ENCODE measurements at regions not wholly inside any gene's neighbourhood (a gene's known extent, or its start where the extent isn't known, plus 50 kb on each side); places are given as distances from the start of the nearest gene placed in this dataset.
"Not testable (repeated sequence)": the region's sequence is repeated elsewhere in the genome, so short reads cannot be mapped to it uniquely, and the experiment has no call there.

DNA sequence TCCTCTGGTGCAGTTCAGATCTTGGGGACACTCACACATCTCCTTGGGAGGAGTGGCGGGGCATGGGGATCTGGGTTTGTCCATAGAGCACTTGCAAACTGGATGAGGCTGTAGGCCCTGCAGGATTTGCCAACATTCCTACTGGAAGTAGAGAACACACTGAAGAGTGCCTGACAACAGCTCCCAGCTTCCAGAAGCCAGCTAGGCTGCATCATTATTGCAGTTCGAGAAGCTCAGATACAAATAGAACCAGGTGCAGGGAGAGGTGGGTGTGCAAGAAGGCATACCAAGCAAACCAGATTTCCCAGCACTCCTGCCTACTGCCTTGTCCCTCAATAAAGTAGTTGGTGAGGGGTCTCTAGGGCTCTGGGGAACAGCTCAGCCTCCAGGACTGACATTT, 52.5 kb downstream of the RHOB start:
- Mint-ChIP-seq H3K9me3 (no peaks in the 10 kb centered on the region), H3K27me3 (peaks cover 0 to 13% (median 6%) of the 10 kb centered on the region in 5 donors), H3K27ac (no peak overlapping the region), H3K36me3 (no peaks in the 10 kb centered on the region), H3K4me1 (peaks cover 0 to 2% (median under 1%) of the 10 kb centered on the region in 4 donors), H3K4me3 (no peak overlapping the region)
- DNase-seq (no peak), ATAC-seq (no peak)
- POLR2A ChIA-PET, result no interaction called here

GRCh38 chr2:20501974-20502373, 55.1 kb downstream of the RHOB start:
- no peaks in the 10 kb centered on the region for H3K36me3 Mint-ChIP-seq
- H3K4me3 Mint-ChIP-seq, result no peak overlapping the region
- POLR2A ChIA-PET, result no interaction called here
- ATAC-seq (no peak), DNase-seq (no peak)
- H3K9me3 Mint-ChIP-seq, result no peaks in the 10 kb centered on the region
- no peak overlapping the region for H3K27ac Mint-ChIP-seq
- no peaks in the 10 kb centered on the region for H3K4me1 Mint-ChIP-seq
- peaks cover 0 to 13% (median 6%) of the 10 kb centered on the region in 5 donors for H3K27me3 Mint-ChIP-seq

- DNase-seq, POLR2A ChIA-PET, H3K4me1 Mint-ChIP-seq, ATAC-seq, H3K27ac Mint-ChIP-seq, H3K36me3 Mint-ChIP-seq, H3K4me3 Mint-ChIP-seq, H3K9me3 Mint-ChIP-seq: not testable (repeated sequence)
- H3K27me3 Mint-ChIP-seq, result peaks cover 0 to 13% (median 8%) of the 10 kb centered on the region in 5 donors
These were observed 55.6 kb downstream of the RHOB start for GRCh38 chr2:20502496-20502895.

- no peaks in the 10 kb centered on the region for H3K9me3 Mint-ChIP-seq
- peaks cover 0 to 14% (median 8%) of the 10 kb centered on the region in 5 donors for H3K27me3 Mint-ChIP-seq
- H3K4me1 Mint-ChIP-seq, result no peaks in the 10 kb centered on the region
- DNase-seq (no peak), ATAC-seq (no peak)
- no peak overlapping the region for H3K4me3 Mint-ChIP-seq
- POLR2A ChIA-PET, result no interaction called here
- H3K27ac Mint-ChIP-seq, result no peak overlapping the region
- H3K36me3 Mint-ChIP-seq, result no peaks in the 10 kb centered on the region
These were observed 57.3 kb downstream of the RHOB start for GRCh38 chr2:20504174-20504573.

GRCh38 chr2:20506201-20506685, 59.4 kb downstream of the RHOB start:
- ATAC-seq (no peak), DNase-seq (no peak)
- POLR2A ChIA-PET, result no interaction called here
- Mint-ChIP-seq H3K4me3 (no peak overlapping the region), H3K27me3 (peaks cover 0 to 8% (median 2%) of the 10 kb centered on the region in 5 donors), H3K4me1 (no peaks in the 10 kb centered on the region), H3K36me3 (no peaks in the 10 kb centered on the region), H3K27ac (no peak overlapping the region), H3K9me3 (no peaks in the 10 kb centered on the region)

DNA sequence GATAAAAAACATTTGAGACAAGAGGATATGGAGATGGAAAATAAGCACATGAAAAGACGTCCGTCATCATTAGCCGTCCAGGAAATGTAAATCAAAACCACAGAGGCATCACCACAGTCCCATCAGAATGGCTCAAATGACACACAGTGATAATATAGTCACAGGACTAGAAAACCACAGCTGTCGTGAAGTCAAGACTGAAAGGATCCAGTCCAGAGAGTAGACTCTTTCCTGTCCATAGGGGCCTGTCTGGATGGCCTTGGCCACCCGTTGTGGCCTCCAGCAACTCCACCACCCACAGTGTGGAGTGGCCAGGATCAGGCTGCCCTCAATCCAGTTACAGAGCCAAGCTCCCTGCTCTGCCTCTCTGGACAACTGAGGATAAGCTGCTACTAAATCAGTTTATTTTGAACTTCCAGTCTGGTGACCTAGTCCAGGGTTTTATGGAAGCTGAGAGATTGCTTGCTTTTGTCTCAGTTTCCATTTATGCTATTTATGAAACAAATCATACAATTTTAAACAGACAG, 60.4 kb downstream of the RHOB start:
- ATAC-seq (no peak), DNase-seq (no peak)
- Mint-ChIP-seq H3K4me1 (no peaks in the 10 kb centered on the region), H3K27me3 (peaks cover 0 to 8% (median 5%) of the 10 kb centered on the region in 5 donors), H3K36me3 (no peaks in the 10 kb centered on the region), H3K27ac (no peak overlapping the region), H3K4me3 (no peak overlapping the region), H3K9me3 (no peaks in the 10 kb centered on the region)
- POLR2A ChIA-PET, result no interaction called here

GRCh38 chr2:20507711-20508110, 60.8 kb downstream of the RHOB start:
- Mint-ChIP-seq H3K4me1 (no peaks in the 10 kb centered on the region), H3K27me3 (peaks cover 0 to 8% (median 5%) of the 10 kb centered on the region in 5 donors), H3K36me3 (no peaks in the 10 kb centered on the region)

GRCh38 chr2:20509301-20509769, 62.5 kb downstream of the RHOB start:
- H3K9me3 Mint-ChIP-seq, result no peaks in the 10 kb centered on the region

More at GRCh38 chr2:20507711-20508110, 60.8 kb downstream of the RHOB start:
- no peak for DNase-seq
- POLR2A ChIA-PET, result no interaction called here
- no peak for ATAC-seq
- H3K9me3 Mint-ChIP-seq, result no peaks in the 10 kb centered on the region
- H3K27ac Mint-ChIP-seq, result no peak overlapping the region
- H3K4me3 Mint-ChIP-seq, result no peak overlapping the region

DNA sequence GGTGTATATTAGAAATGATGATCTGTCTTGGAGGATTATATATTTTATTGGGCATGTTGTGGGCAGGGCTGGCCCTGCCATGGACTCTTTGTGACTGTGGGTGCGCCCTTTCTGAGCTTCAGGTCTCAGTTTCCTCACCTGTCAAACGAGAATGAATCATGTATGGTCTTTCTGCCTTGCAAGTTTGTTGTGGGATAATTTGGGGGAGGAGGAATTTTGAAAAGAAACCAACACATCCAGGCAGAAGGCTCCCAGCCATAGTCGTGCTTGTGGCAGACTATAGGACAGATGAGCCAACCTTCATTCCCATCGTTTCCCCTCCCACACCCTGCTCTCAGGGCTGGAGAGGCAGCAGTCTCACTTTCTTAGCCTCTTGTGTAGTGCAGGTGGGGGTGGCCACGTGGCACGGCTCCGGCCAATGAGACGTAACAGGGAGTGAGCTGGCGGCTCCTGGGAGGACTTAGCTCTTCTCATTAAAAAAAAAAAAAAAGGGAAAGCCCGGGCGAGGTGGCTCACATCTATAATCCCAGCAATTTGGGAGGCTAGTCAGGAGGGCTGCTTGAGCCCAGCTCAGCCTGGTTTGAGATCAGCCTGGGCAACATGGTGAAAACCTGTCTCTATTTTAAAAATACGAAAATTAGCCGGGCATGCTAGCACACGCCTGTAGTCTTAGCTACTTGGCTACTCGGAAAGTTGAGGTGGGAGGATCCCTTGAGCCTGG, 63.1 kb downstream of the RHOB start:
- Mint-ChIP-seq H3K9me3 (peaks cover 0 to 4% (median 0%) of the 10 kb centered on the region in 9 donors), H3K27me3 (peaks cover 0 to 14% (median 8%) of the 10 kb centered on the region in 5 donors), H3K27ac (no peak overlapping the region), H3K4me1 (no peaks in the 10 kb centered on the region), H3K4me3 (no peak overlapping the region), H3K36me3 (no peaks in the 10 kb centered on the region)
- DNase-seq, result no peak
- no peak for ATAC-seq
- POLR2A ChIA-PET, result no interaction called here

More at GRCh38 chr2:20509301-20509769, 62.5 kb downstream of the RHOB start:
- Mint-ChIP-seq H3K36me3 (no peaks in the 10 kb centered on the region), H3K27ac (no peak overlapping the region), H3K27me3 (peaks cover 2 to 14% (median 8%) of the 10 kb centered on the region in 5 donors), H3K4me3 (no peak overlapping the region), H3K4me1 (no peaks in the 10 kb centered on the region)
- DNase-seq (no peak), ATAC-seq (no peak)
- POLR2A ChIA-PET, result no interaction called here

DNA sequence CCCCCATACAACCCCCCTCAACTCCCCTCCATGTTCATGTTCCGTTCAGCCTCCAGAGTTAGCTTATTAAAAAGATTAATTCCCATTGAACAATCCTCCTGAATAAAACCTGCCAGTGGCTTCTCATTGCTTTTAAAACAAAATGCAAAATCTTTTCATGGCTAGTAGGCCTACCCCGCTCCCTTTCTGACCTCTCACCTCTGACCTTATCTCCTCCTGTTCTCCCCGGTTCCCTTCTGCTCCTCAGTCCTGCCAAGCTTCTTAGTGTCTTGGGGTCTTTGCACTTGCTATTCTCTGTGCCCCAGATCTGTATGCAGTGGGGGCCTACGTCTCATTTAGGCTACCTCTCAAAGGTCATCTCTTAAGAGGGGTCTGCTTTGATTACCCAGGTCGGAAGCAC, 64.3 kb downstream of the RHOB start:
- H3K36me3 Mint-ChIP-seq, result no peaks in the 10 kb centered on the region
- POLR2A ChIA-PET, result no interaction called here
- ATAC-seq, result no peak
- peaks cover 0 to 14% (median 8%) of the 10 kb centered on the region in 5 donors for H3K27me3 Mint-ChIP-seq
- no peak overlapping the region for H3K4me3 Mint-ChIP-seq
- peaks cover 0 to 10% (median 0%) of the 10 kb centered on the region in 9 donors for H3K9me3 Mint-ChIP-seq
- no peaks in the 10 kb centered on the region for H3K4me1 Mint-ChIP-seq
- no peak for DNase-seq
- peak overlapping the region in 1 of 10 donors; percentile 50 for H3K27ac Mint-ChIP-seq

- no peaks in the 10 kb centered on the region for H3K4me1 Mint-ChIP-seq
- ATAC-seq (no peak), DNase-seq (no peak)
- peaks cover 0 to 13% (median 8%) of the 10 kb centered on the region in 5 donors for H3K27me3 Mint-ChIP-seq
- no peak overlapping the region for H3K27ac Mint-ChIP-seq
- H3K36me3 Mint-ChIP-seq, result no peaks in the 10 kb centered on the region
- no peak overlapping the region for H3K4me3 Mint-ChIP-seq
- H3K9me3 Mint-ChIP-seq, result peaks cover 0 to 10% (median 0%) of the 10 kb centered on the region in 9 donors
- POLR2A ChIA-PET, result no interaction called here
These were observed 65.3 kb downstream of the RHOB start for GRCh38 chr2:20512061-20512605.

GRCh38 chr2:20513946-20514345, 67.1 kb downstream of the RHOB start:
- POLR2A ChIA-PET, result no interaction called here
- H3K27me3 Mint-ChIP-seq, result peaks cover 0 to 13% (median 8%) of the 10 kb centered on the region in 5 donors
- no peaks in the 10 kb centered on the region for H3K36me3 Mint-ChIP-seq
- ATAC-seq (no peak), DNase-seq (no peak)
- no peak overlapping the region for H3K4me3 Mint-ChIP-seq
- H3K9me3 Mint-ChIP-seq, result peaks cover 0 to 10% (median 0%) of the 10 kb centered on the region in 9 donors
- no peak overlapping the region for H3K27ac Mint-ChIP-seq
- H3K4me1 Mint-ChIP-seq, result no peaks in the 10 kb centered on the region

GRCh38 chr2:20514596-20515269, 67.9 kb downstream of the RHOB start:
- Mint-ChIP-seq H3K27ac (peak overlapping the region in 1 of 10 donors; percentile 29), H3K4me1 (no peaks in the 10 kb centered on the region), H3K9me3 (peaks cover 0 to 10% (median 0%) of the 10 kb centered on the region in 9 donors), H3K27me3 (peaks cover 0 to 13% (median 2%) of the 10 kb centered on the region in 5 donors), H3K36me3 (no peaks in the 10 kb centered on the region), H3K4me3 (no peak overlapping the region)
- ATAC-seq (no peak), DNase-seq (no peak)
- POLR2A ChIA-PET, result no interaction called here
